Vagina (tissue), 2 donors: ENCODE measurements at regions not wholly inside any gene's neighbourhood (a gene's known extent, or its start where the extent isn't known, plus 50 kb on each side); places are given as distances from the start of the nearest gene placed in this dataset.

Source experiments
- DNase-seq, 2 donors: peaks; one replicate each; pipeline ENCODE4 v3.0.0-alpha.2; 2017; ENCODE audit errors: extremely low spot score in 2 of 2
- H3K27ac ChIP-seq: fragments of 200-600 bp; sonication (generic); one replicate; pipeline ENCODE4 v1.5.1; 2019
- H3K27me3 ChIP-seq: fragments of 200-600 bp; sonication (generic); one replicate; pipeline ENCODE4 v1.5.1; 2019
- H3K36me3 ChIP-seq, 2 donors: fragments of 200-600 bp; sonication (generic); one replicate each; pipeline ENCODE4 v1.5.1; 2017 to 2019
- H3K4me1 ChIP-seq: fragments of 200-600 bp; sonication (generic); one replicate; pipeline ENCODE4 v1.5.1; 2019
- H3K4me3 ChIP-seq, 2 donors: fragments of 200-600 bp; sonication (generic); 1 replicate in 1 of 2; 2 replicates in 1 of 2; pipeline ENCODE4 v1.5.1; 2016 to 2019
- H3K9me3 ChIP-seq: fragments of 200-600 bp; sonication (generic); one replicate; pipeline ENCODE4 v1.5.1; 2019
- POLR2A ChIP-seq, 2 donors: fragments of 450-650 bp; IDR thresholded peaks; one replicate each; pipeline ENCODE4 v1.6.1; 2017; ENCODE audit warnings: antibody characterized with exemption in 2 of 2, mild to moderate bottlenecking in 2 of 2, moderate library complexity in 2 of 2
- POLR2AphosphoS5 ChIP-seq, 2 donors: sonication (generic); formaldehyde crosslinking; IDR thresholded peaks; one replicate each; pipeline ENCODE4 v1.9.0; 2017; ENCODE audit warnings: antibody characterized with exemption in 2 of 2, mild to moderate bottlenecking in 2 of 2, low read depth in 1 of 2; ENCODE audit not compliant: insufficient read depth in 1 of 2
- intact Hi-C: fragments of 100-400 bp; cut with DNase I; formaldehyde crosslinking; loops from one replicate; pipeline ENCODE4 v1.15.1; 2023
- TF ChIP-seq, protein P1 (sequence below), 3 experiments: fragments of 450-650 bp in 2 of 3; fragments of 200-600 bp in 1 of 3; sonication (generic) in 1 of 3; IDR thresholded peaks; one replicate each; pipeline ENCODE4 v1.5.1; 2017 to 2019; ENCODE audit warnings: antibody characterized with exemption in 3 of 3, mild to moderate bottlenecking in 2 of 3, moderate library complexity in 2 of 3

DNA sequence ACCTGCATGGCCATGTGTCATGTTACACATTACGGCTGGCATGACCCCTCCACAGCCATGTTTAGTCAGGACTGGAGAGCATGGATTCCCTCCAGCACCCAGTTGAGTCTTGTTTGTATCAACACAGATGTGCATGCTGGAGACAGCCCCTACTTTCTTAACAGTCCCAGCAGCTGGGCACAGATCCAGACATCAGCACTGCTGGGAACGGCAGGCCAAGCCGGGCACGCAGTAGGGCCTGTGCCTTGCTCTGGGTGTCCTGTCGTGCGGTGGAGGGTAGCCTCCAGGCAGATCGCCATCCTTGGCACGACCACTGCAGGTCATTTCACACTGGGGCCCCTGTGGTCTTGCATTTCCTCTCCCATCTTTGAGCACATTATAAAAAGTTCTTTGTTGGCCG, 381.4 kb downstream of the SMOC2 start:
- no peaks in the 10 kb centered on the region for H3K27me3 ChIP-seq
- no peak overlapping the region for H3K27ac ChIP-seq
- peaks cover 8% of the 10 kb centered on the region for H3K4me1 ChIP-seq
- TF ChIP-seq, protein P1, sequence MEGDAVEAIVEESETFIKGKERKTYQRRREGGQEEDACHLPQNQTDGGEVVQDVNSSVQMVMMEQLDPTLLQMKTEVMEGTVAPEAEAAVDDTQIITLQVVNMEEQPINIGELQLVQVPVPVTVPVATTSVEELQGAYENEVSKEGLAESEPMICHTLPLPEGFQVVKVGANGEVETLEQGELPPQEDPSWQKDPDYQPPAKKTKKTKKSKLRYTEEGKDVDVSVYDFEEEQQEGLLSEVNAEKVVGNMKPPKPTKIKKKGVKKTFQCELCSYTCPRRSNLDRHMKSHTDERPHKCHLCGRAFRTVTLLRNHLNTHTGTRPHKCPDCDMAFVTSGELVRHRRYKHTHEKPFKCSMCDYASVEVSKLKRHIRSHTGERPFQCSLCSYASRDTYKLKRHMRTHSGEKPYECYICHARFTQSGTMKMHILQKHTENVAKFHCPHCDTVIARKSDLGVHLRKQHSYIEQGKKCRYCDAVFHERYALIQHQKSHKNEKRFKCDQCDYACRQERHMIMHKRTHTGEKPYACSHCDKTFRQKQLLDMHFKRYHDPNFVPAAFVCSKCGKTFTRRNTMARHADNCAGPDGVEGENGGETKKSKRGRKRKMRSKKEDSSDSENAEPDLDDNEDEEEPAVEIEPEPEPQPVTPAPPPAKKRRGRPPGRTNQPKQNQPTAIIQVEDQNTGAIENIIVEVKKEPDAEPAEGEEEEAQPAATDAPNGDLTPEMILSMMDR (IDR thresholded peaks at IDR 0.05): no peak
- no peak for TF ChIP-seq POLR2AphosphoS5 (IDR thresholded peaks at IDR 0.05; ENCODE audit: insufficient read depth in 1 of 2, low read depth in 1 of 2)
- no peak for TF ChIP-seq POLR2A (IDR thresholded peaks at IDR 0.05)
- no peaks in the 10 kb centered on the region for H3K9me3 ChIP-seq
- no peak overlapping the region for H3K4me3 ChIP-seq
- H3K36me3 ChIP-seq: no peaks in the 10 kb centered on the region
- DNase-seq: no peak
- intact Hi-C loops: no loop called here

DNA sequence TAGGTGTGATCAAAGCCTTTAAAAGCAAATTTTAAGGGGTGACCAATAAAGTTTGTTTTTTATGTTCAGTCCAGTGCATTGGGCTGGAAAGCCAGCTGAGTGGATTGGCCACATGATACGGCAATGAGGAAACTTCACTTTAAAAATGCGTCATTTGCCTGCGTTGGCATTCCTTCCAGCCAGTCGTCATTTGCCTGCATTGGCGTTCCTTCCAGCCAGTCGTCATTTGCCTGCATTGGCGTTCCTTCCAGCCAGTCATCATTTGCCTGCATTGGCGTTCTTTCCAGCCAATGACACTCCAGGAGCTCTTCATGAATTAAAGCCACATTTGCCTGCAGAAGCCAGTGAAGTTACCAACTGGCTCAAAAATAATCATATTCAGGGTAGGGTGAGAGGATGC, 378.6 kb downstream of the SMOC2 start:
- Histone ChIP-seq H3K4me1 (no peaks in the 10 kb centered on the region), H3K36me3 (no peaks in the 10 kb centered on the region), H3K27me3 (no peaks in the 10 kb centered on the region), H3K9me3 (no peaks in the 10 kb centered on the region), H3K27ac (no peak overlapping the region), H3K4me3 (no peak overlapping the region)
- TF ChIP-seq POLR2A (IDR thresholded peaks at IDR 0.05) (no peak), POLR2AphosphoS5 (IDR thresholded peaks at IDR 0.05; ENCODE audit: insufficient read depth in 1 of 2, low read depth in 1 of 2) (no peak)
- TF ChIP-seq, protein P1 (IDR thresholded peaks at IDR 0.05): no peak
- no peak for DNase-seq
- intact Hi-C loops: no loop called here

DNA sequence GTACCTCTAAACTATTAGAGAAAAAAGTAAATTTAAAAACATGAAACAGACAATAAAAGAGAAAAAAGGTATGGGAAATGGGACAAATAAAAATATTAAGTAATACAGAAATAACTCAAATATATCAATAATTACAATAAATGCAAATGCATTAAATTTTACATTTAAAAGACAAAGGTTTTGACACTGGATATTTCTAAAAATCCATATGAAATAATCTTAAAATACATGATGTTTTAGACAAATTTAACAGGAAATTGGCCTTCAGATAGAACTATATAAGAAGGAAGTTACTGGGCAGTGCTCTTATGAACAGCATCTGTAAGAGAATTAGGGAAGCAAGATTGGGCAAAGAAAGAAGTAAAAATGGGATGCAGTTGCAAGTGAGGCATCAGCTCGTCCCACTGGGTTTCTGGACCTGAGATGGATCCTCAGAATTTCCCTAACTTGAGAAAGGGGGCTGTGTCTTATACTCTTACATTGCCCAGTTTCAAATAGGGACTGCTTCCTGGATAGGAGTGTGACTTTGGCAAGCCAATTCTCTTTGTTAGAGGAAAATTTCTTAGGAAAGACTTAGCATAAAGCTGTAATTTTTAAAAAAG, 376.7 kb downstream of the SMOC2 start:
- Histone ChIP-seq H3K9me3 (no peaks in the 10 kb centered on the region), H3K27me3 (no peaks in the 10 kb centered on the region), H3K27ac (no peak overlapping the region), H3K36me3 (no peaks in the 10 kb centered on the region), H3K4me3 (no peak overlapping the region), H3K4me1 (no peaks in the 10 kb centered on the region)
- no peak for DNase-seq
- intact Hi-C loops: no loop called here
- TF ChIP-seq POLR2A (IDR thresholded peaks at IDR 0.05): no peak
- TF ChIP-seq, protein P1 (IDR thresholded peaks at IDR 0.05): no peak
- no peak for TF ChIP-seq POLR2AphosphoS5 (IDR thresholded peaks at IDR 0.05; ENCODE audit: insufficient read depth in 1 of 2, low read depth in 1 of 2)

DNA sequence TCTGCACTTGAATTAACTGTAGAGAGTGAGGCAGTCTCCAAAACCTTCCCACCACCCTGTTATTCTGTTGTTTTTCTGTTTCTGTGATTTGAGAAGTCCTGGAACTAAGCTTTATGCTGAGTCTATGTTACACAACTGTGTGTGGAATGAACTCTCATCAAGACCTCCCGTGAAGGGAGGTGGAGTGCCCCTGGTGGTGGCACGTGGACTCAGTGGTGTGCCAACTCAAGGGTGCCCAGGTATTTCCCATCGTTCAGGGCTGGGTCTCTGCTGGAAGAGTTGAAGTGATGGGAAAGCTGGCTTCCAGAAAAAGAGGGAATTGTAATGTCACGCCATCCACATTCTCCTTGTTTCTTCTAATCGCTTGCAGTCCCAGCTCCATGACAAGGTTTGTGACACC, 374.2 kb downstream of the SMOC2 start:
- intact Hi-C loops: no loop called here
- Histone ChIP-seq H3K27me3 (no peaks in the 10 kb centered on the region), H3K4me1 (no peaks in the 10 kb centered on the region), H3K4me3 (no peak overlapping the region), H3K36me3 (no peaks in the 10 kb centered on the region), H3K27ac (no peak overlapping the region), H3K9me3 (no peaks in the 10 kb centered on the region)
- TF ChIP-seq, protein P1 (IDR thresholded peaks at IDR 0.05): no peak
- TF ChIP-seq POLR2AphosphoS5 (IDR thresholded peaks at IDR 0.05; ENCODE audit: insufficient read depth in 1 of 2, low read depth in 1 of 2) (no peak), POLR2A (IDR thresholded peaks at IDR 0.05) (no peak)
- DNase-seq: no peak

DNA sequence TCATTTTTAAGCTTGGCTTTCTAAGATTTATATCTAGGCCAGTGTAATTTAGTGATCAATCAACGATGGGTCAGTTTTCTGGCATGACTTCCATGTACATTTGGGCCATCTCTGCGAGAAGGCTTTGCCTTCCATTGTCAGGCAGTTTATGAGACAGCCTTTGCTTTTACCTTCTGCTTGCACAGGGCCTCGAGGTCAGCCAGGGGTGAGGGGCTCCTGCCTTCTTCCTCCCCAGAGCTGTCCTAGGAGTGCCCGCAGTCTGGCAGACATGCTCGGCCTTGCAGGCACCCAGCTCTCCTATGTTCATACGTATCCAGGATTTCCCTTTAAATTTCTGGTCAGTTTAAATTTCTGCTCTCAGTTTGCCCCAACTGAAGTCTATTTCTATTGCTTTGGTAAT, 367.2 kb downstream of the SMOC2 start:
- Histone ChIP-seq H3K36me3 (no peaks in the 10 kb centered on the region), H3K27ac (no peak overlapping the region), H3K4me1 (no peaks in the 10 kb centered on the region), H3K27me3 (no peaks in the 10 kb centered on the region), H3K9me3 (no peaks in the 10 kb centered on the region), H3K4me3 (no peak overlapping the region)
- TF ChIP-seq, protein P1 (IDR thresholded peaks at IDR 0.05): no peak
- TF ChIP-seq POLR2A (IDR thresholded peaks at IDR 0.05): no peak
- no peak for TF ChIP-seq POLR2AphosphoS5 (IDR thresholded peaks at IDR 0.05; ENCODE audit: insufficient read depth in 1 of 2, low read depth in 1 of 2)
- DNase-seq: no peak
- intact Hi-C loops: no loop called here
